Spleen (tissue), 11 donors: ENCODE measurements at regions not wholly inside any gene's neighbourhood (a gene's known extent, or its start where the extent isn't known, plus 50 kb on each side); places are given as distances from the start of the nearest gene placed in this dataset.

Experiments
- DNase-seq: peaks from one replicate; pipeline ENCODE4 v3.0.0-alpha.2; 2020
- H3K27ac ChIP-seq, 8 donors: fragments of 200-600 bp; sonication (generic) in 7 of 8; 1 replicate in 4 of 8; 2 replicates in 4 of 8; pipeline versions ENCODE4 v1.5.0 to v1.8.0; 2016 to 2021; ENCODE audit warnings: inconsistent platforms in 4 of 8, mild to moderate bottlenecking in 4 of 8, moderate library complexity in 1 of 8
- H3K27me3 ChIP-seq, 7 donors: fragments of 200-600 bp; sonication (generic) in 6 of 7; replicated peaks in 1 of 7; 1 replicate in 4 of 7; 2 replicates in 3 of 7; pipeline versions ENCODE4 v1.5.0 to v1.8.0; 2016 to 2021; ENCODE audit warnings: inconsistent platforms in 3 of 7, mild to moderate bottlenecking in 1 of 7
- H3K36me3 ChIP-seq, 6 donors: fragments of 200-600 bp; sonication (generic) in 5 of 6; 1 replicate in 4 of 6; 2 replicates in 2 of 6; pipeline versions ENCODE4 v1.5.0 to v1.8.0; 2016 to 2021; ENCODE audit warnings: inconsistent platforms in 2 of 6
- H3K4me1 ChIP-seq, 6 donors: fragments of 200-600 bp; sonication (generic) in 5 of 6; 1 replicate in 3 of 6; 2 replicates in 3 of 6; pipeline versions ENCODE4 v1.5.0 to v1.8.0; 2016 to 2021; ENCODE audit warnings: inconsistent platforms in 3 of 6
- H3K4me3 ChIP-seq, 8 donors: fragments of 200-600 bp; sonication (generic) in 7 of 8; 1 replicate in 4 of 8; 2 replicates in 4 of 8; pipeline versions ENCODE4 v1.5.0 to v1.8.0; 2016 to 2021; ENCODE audit warnings: inconsistent platforms in 4 of 8, mild to moderate bottlenecking in 4 of 8, moderate library complexity in 2 of 8
- H3K9me3 ChIP-seq, 8 donors: fragments of 200-600 bp; sonication (generic) in 7 of 8; 1 replicate in 4 of 8; 2 replicates in 4 of 8; pipeline versions ENCODE4 v1.5.0 to v1.8.0; 2016 to 2021; ENCODE audit warnings: inconsistent platforms in 4 of 8
- POLR2A ChIP-seq, 3 donors: fragments of 450-650 bp; IDR thresholded peaks; one replicate each; pipeline ENCODE4 v1.5.1; 2017; ENCODE audit warnings: antibody characterized with exemption in 3 of 3, mild to moderate bottlenecking in 1 of 3
- POLR2AphosphoS5 ChIP-seq, 3 donors: sonication (generic); formaldehyde crosslinking; IDR thresholded peaks; one replicate each; pipeline ENCODE4 v1.5.1; 2017; ENCODE audit warnings: antibody characterized with exemption in 3 of 3
- WGBS, 5 donors: extraction: QIAGEN DNeasy Blood & Tissue Kit in 3 of 5; methylation state at CpG; one replicate each; pipeline versions ENCODE4 v1.1.5 to v1.1.7; 2013 to 2018; 5-methylcytosine and 5-hydroxymethylcytosine counted together
- intact Hi-C: fragments of 100-400 bp; cut with DNase I; formaldehyde crosslinking; loops from one replicate; pipeline ENCODE4 v1.15.0; 2023; ENCODE audit warnings: low total_unique reads
- TF ChIP-seq, protein P1 (sequence below), 11 experiments: fragments of 200-600 bp in 7 of 11; fragments of 450-650 bp in 4 of 11; sonication (generic) in 4 of 11; IDR thresholded peaks in 8 of 11; conservative IDR thresholded peaks in 3 of 11; 1 replicate in 7 of 11; 2 replicates in 4 of 11; pipeline versions ENCODE4 v1.4.0 to v1.8.0; 2016 to 2021; ENCODE audit warnings: antibody characterized with exemption in 11 of 11, inconsistent platforms in 4 of 11, mild to moderate bottlenecking in 1 of 11
- donor health status: healthy with polysubstance abuse.
- donor health status: DM: no; HTN: no; CAD: no; lungs with moderate emphysema.
- donor health status: DM: no; HTN: no; CAD: no.
- donor health status: Bipolar disorder and iron deficiency.
- donor health status: healthy.
- donor health status: DM: no; HTN: no; CAD: no.
- donor health status: DM: yes; HTN: yes; CAD: no.

DNA sequence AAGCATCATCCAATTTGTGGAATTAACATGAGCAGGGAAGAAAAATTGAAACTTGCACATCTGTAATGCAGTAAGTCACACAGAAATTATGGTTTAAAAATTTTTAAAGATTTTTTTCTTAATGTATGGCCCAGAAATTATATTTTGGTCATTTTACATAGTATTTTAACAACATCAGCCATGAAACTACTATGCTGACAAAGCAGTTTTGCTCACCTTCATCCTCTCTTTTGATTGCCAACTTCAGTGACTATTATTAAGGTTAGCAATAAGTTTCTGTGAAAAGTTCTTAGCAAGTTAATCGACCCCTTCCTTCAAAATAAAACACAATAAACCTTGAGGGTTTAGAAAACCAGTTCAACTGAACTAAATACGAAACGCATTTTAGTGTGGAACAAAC, 1347.0 kb downstream of the EPHA7 start:
- DNase-seq = no peak
- TF ChIP-seq POLR2AphosphoS5 (IDR thresholded peaks at IDR 0.05) (no peak), POLR2A (IDR thresholded peaks at IDR 0.05) (no peak)
- TF ChIP-seq, protein P1, sequence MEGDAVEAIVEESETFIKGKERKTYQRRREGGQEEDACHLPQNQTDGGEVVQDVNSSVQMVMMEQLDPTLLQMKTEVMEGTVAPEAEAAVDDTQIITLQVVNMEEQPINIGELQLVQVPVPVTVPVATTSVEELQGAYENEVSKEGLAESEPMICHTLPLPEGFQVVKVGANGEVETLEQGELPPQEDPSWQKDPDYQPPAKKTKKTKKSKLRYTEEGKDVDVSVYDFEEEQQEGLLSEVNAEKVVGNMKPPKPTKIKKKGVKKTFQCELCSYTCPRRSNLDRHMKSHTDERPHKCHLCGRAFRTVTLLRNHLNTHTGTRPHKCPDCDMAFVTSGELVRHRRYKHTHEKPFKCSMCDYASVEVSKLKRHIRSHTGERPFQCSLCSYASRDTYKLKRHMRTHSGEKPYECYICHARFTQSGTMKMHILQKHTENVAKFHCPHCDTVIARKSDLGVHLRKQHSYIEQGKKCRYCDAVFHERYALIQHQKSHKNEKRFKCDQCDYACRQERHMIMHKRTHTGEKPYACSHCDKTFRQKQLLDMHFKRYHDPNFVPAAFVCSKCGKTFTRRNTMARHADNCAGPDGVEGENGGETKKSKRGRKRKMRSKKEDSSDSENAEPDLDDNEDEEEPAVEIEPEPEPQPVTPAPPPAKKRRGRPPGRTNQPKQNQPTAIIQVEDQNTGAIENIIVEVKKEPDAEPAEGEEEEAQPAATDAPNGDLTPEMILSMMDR (IDR thresholded peaks at IDR 0.05 in 8 of 11, conservative IDR thresholded peaks at IDR 0.05 in 3 of 11) = no peak
- Histone ChIP-seq H3K9me3 (no peaks in the 10 kb centered on the region), H3K27me3 (no peaks in the 10 kb centered on the region), H3K36me3 (no peaks in the 10 kb centered on the region), H3K4me3 (no peak overlapping the region), H3K4me1 (no peaks in the 10 kb centered on the region), H3K27ac (no peak overlapping the region)
- WGBS, 5 donors = 73 to 84% (median 79%) methylated on average over 3 of the region's 3 CpGs
- intact Hi-C loops = no loop called here

DNA sequence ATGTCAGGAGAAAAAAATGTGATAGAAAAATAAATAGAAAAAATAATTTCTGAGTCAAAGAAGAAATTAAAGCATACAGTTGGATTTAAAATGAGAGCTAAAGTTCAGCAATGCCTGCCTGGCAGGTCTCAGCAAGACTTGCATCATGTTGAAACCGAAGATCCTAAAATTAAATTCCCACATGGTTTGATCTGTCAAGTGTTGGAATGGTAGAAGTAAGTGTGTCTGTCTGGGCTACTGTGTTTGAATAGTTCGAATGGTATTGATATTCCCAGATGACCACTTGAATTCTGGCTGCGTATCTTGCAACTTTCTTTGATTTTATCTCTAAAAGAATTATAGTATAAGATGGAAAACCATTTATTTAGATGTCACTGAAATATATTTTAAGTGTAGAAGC, 1349.6 kb downstream of the EPHA7 start:
- H3K4me3 ChIP-seq = no peak overlapping the region
- no peak for DNase-seq
- no peaks in the 10 kb centered on the region for H3K4me1 ChIP-seq
- H3K27ac ChIP-seq = no peak overlapping the region
- no peak for TF ChIP-seq POLR2A (IDR thresholded peaks at IDR 0.05)
- TF ChIP-seq, protein P1 (IDR thresholded peaks at IDR 0.05 in 8 of 11, conservative IDR thresholded peaks at IDR 0.05 in 3 of 11) = no peak
- TF ChIP-seq POLR2AphosphoS5 (IDR thresholded peaks at IDR 0.05) = no peak
- intact Hi-C loops = no loop called here
- no peaks in the 10 kb centered on the region for H3K36me3 ChIP-seq
- 60 to 78% (median 67%) methylated on average over 3 of the region's 3 CpGs for WGBS, 5 donors
- H3K9me3 ChIP-seq = no peaks in the 10 kb centered on the region
- H3K27me3 ChIP-seq = no peaks in the 10 kb centered on the region

DNA sequence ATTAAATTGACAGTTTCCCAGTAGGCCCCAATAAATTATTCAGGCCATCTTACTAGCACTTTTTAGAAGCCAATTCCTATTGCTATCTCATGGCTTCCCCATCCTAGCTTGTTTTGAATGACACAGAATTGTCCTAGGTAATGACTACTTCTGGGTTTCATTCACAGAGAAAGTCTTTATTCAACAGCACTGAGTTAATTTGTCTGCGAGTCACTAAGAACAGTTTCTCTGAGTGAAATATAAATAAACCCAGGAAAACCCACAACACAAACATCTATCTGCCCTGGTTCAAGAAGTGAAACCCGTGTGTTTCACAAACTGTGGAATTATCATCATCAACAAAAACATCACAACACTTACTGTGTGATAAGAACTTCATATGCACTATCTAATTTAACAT, 1366.8 kb downstream of the EPHA7 start:
- no peaks in the 10 kb centered on the region for H3K4me1 ChIP-seq
- no peak for DNase-seq
- H3K27me3 ChIP-seq = no peaks in the 10 kb centered on the region
- 78 to 86% (median 79%) methylated on average over 2 of the region's 2 CpGs for WGBS, 5 donors
- no peaks in the 10 kb centered on the region for H3K36me3 ChIP-seq
- H3K9me3 ChIP-seq = no peaks in the 10 kb centered on the region
- no peak for TF ChIP-seq POLR2A (IDR thresholded peaks at IDR 0.05)
- no peak for TF ChIP-seq POLR2AphosphoS5 (IDR thresholded peaks at IDR 0.05)
- TF ChIP-seq, protein P1 (IDR thresholded peaks at IDR 0.05 in 8 of 11, conservative IDR thresholded peaks at IDR 0.05 in 3 of 11) = no peak
- H3K27ac ChIP-seq = no peak overlapping the region
- intact Hi-C loops = no loop called here
- H3K4me3 ChIP-seq = no peak overlapping the region

- Histone ChIP-seq H3K36me3 (no peaks in the 10 kb centered on the region), H3K4me3 (no peak overlapping the region), H3K27me3 (no peaks in the 10 kb centered on the region), H3K27ac (no peak overlapping the region), H3K9me3 (no peaks in the 10 kb centered on the region), H3K4me1 (no peaks in the 10 kb centered on the region)
- WGBS, 5 donors = 19 to 73% (median 58%) methylated on average over 1 of the region's 1 CpG
- TF ChIP-seq POLR2AphosphoS5 (IDR thresholded peaks at IDR 0.05) (no peak), POLR2A (IDR thresholded peaks at IDR 0.05) (no peak)
- TF ChIP-seq, protein P1 (IDR thresholded peaks at IDR 0.05 in 8 of 11, conservative IDR thresholded peaks at IDR 0.05 in 3 of 11) = no peak
- DNase-seq = no peak
- intact Hi-C loops = no loop called here
Observed at GRCh38 chr6:92050216-92050615, 1369.1 kb downstream of the EPHA7 start.
